ENCODE measurements at regions not wholly inside any gene's neighbourhood (a gene's known extent, or its start where the extent isn't known, plus 50 kb on each side); places are given as distances from the start of the nearest gene placed in this dataset.

DNA sequence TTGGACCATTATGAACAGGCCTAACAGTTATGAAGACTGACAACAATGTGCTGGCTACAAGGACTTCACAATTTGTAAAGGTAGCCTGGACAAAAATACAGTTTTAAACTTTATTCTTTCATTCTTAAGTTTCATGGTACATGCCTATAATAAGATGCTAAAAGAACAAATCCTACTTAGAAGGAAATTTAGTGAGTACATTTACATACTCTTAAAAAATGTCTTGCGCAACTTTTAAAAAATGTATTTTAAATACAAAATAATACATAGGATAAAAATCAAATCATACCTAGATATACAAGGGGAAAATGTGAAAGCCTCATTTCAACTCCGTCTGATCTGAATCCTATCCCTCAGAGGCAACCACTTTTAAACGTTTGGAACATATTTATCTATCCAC, 200.7 kb upstream of the SPIN4 start:
- 96% methylated on average over 3 of the region's 3 CpGs for WGBS
- Histone ChIP-seq H3K27ac (ENCODE audit: low read depth in 1 of 2, low read length in 2 of 2) (no peak overlapping the region), H3K4me1 (ENCODE audit: control insufficient read depth in 4 of 4, insufficient read depth in 4 of 4, low read length in 3 of 4) (no peaks in the 10 kb centered on the region), H3K27me3 (ENCODE audit: control insufficient read depth in 4 of 4, insufficient read depth in 4 of 4, low read length in 3 of 4) (no peaks in the 10 kb centered on the region), H3K36me3 (ENCODE audit: control insufficient read depth in 4 of 4, insufficient read depth in 3 of 4, low read depth in 1 of 4, low read length in 3 of 4) (no peaks in the 10 kb centered on the region), H3K4me3 (ENCODE audit: low read depth in 1 of 3, low read length in 3 of 3) (no peak overlapping the region), H3K9ac (ENCODE audit: low read depth in 1 of 2, low read length in 2 of 2) (no peak overlapping the region), H3K9me3 (ENCODE audit: control insufficient read depth in 4 of 4, low read length in 3 of 4) (peaks cover 0 to 2% (median 0%) of the 10 kb centered on the region in 4 donors)
- DNase-seq (ENCODE audit: low spot score), result no peak
- TF ChIP-seq, protein P1, sequence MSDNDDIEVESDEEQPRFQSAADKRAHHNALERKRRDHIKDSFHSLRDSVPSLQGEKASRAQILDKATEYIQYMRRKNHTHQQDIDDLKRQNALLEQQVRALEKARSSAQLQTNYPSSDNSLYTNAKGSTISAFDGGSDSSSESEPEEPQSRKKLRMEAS (IDR thresholded peaks at IDR 0.05), result no peak
- TF ChIP-seq SP1 (IDR thresholded peaks at IDR 0.05) (no peak), JUND (IDR thresholded peaks at IDR 0.05) (no peak), TAF1 (conservative IDR thresholded peaks at IDR 0.05) (no peak), YY1 (IDR thresholded peaks at IDR 0.05) (no peak), EGR1 (IDR thresholded peaks at IDR 0.05; ENCODE audit: low read depth in 2 of 2) (no peak), FOXA1 (IDR thresholded peaks at IDR 0.05) (no peak), RXRA (IDR thresholded peaks at IDR 0.05) (no peak), GABPA (IDR thresholded peaks at IDR 0.05 in 1 of 2, conservative IDR thresholded peaks at IDR 0.05 in 1 of 2) (no peak), HNF4G (IDR thresholded peaks at IDR 0.05) (no peak), HNF4A (conservative IDR thresholded peaks at IDR 0.05) (no peak), NR2F2 (IDR thresholded peaks at IDR 0.05) (no peak), RAD21 (IDR thresholded peaks at IDR 0.05) (no peak), FOXA2 (IDR thresholded peaks at IDR 0.05) (no peak)
- TF ChIP-seq, protein P2, sequence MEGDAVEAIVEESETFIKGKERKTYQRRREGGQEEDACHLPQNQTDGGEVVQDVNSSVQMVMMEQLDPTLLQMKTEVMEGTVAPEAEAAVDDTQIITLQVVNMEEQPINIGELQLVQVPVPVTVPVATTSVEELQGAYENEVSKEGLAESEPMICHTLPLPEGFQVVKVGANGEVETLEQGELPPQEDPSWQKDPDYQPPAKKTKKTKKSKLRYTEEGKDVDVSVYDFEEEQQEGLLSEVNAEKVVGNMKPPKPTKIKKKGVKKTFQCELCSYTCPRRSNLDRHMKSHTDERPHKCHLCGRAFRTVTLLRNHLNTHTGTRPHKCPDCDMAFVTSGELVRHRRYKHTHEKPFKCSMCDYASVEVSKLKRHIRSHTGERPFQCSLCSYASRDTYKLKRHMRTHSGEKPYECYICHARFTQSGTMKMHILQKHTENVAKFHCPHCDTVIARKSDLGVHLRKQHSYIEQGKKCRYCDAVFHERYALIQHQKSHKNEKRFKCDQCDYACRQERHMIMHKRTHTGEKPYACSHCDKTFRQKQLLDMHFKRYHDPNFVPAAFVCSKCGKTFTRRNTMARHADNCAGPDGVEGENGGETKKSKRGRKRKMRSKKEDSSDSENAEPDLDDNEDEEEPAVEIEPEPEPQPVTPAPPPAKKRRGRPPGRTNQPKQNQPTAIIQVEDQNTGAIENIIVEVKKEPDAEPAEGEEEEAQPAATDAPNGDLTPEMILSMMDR (IDR thresholded peaks at IDR 0.05; ENCODE audit: low read depth, low read length, missing input control), result no peak
- TF ChIP-seq, protein P3, sequence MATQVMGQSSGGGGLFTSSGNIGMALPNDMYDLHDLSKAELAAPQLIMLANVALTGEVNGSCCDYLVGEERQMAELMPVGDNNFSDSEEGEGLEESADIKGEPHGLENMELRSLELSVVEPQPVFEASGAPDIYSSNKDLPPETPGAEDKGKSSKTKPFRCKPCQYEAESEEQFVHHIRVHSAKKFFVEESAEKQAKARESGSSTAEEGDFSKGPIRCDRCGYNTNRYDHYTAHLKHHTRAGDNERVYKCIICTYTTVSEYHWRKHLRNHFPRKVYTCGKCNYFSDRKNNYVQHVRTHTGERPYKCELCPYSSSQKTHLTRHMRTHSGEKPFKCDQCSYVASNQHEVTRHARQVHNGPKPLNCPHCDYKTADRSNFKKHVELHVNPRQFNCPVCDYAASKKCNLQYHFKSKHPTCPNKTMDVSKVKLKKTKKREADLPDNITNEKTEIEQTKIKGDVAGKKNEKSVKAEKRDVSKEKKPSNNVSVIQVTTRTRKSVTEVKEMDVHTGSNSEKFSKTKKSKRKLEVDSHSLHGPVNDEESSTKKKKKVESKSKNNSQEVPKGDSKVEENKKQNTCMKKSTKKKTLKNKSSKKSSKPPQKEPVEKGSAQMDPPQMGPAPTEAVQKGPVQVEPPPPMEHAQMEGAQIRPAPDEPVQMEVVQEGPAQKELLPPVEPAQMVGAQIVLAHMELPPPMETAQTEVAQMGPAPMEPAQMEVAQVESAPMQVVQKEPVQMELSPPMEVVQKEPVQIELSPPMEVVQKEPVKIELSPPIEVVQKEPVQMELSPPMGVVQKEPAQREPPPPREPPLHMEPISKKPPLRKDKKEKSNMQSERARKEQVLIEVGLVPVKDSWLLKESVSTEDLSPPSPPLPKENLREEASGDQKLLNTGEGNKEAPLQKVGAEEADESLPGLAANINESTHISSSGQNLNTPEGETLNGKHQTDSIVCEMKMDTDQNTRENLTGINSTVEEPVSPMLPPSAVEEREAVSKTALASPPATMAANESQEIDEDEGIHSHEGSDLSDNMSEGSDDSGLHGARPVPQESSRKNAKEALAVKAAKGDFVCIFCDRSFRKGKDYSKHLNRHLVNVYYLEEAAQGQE (IDR thresholded peaks at IDR 0.05), result no peak
- TF ChIP-seq, protein P4, sequence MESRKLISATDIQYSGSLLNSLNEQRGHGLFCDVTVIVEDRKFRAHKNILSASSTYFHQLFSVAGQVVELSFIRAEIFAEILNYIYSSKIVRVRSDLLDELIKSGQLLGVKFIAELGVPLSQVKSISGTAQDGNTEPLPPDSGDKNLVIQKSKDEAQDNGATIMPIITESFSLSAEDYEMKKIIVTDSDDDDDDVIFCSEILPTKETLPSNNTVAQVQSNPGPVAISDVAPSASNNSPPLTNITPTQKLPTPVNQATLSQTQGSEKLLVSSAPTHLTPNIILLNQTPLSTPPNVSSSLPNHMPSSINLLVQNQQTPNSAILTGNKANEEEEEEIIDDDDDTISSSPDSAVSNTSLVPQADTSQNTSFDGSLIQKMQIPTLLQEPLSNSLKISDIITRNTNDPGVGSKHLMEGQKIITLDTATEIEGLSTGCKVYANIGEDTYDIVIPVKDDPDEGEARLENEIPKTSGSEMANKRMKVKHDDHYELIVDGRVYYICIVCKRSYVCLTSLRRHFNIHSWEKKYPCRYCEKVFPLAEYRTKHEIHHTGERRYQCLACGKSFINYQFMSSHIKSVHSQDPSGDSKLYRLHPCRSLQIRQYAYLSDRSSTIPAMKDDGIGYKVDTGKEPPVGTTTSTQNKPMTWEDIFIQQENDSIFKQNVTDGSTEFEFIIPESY (IDR thresholded peaks at IDR 0.05), result no peak
- TF ChIP-seq, protein P5, sequence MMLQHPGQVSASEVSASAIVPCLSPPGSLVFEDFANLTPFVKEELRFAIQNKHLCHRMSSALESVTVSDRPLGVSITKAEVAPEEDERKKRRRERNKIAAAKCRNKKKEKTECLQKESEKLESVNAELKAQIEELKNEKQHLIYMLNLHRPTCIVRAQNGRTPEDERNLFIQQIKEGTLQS (IDR thresholded peaks at IDR 0.05), result no peak

Measured in liver (tissue), 8 donors.